SK-N-SH (cell line): ENCODE measurements at regions not wholly inside any gene's neighbourhood (a gene's known extent, or its start where the extent isn't known, plus 50 kb on each side); places are given as distances from the start of the nearest gene placed in this dataset.

Experiments used
- CTCF ChIA-PET: fragments of 300-600, 350-600 bp; formaldehyde crosslinking; extraction: SDS; loops from one replicate; lab custom pipeline; 2021; lab: Yijun Ruan, JAX
- POLR2A ChIA-PET: fragments of 350-600 bp; sonication (Branson Sonifier 250); formaldehyde crosslinking; extraction: SDS; loops from one replicate; lab custom pipeline; 2020; ENCODE audit warnings: antibody characterized with exemption, inconsistent platforms; lab: Yijun Ruan, JAX
- DNase-seq: peaks from one replicate; pipeline ENCODE4 v3.0.0; 2012
- H2AFZ ChIP-seq: fragments of 200-600 bp; sonication (generic); 2 replicates; pipeline ENCODE4 v1.8.1; 2016; ENCODE audit warnings: antibody characterized with exemption, mild to moderate bottlenecking, low read depth
- H3F3A ChIP-seq: fragments of 200-600 bp; sonication (generic); replicated peaks from 2 replicates; pipeline ENCODE3; 2016; ENCODE audit warnings: antibody characterized with exemption, mild to moderate bottlenecking; ENCODE audit not compliant: insufficient read depth
- H3K27ac ChIP-seq, 2 experiments: fragments of 200-500 bp in 1 of 2; fragments of 200-600 bp in 1 of 2; sonication (Bioruptor generic) in 1 of 2; sonication (generic), shearing (Covaris generic) in 1 of 2; 2 replicates each; pipeline versions ENCODE4 v1.5.1 to v1.6.1; 2014 to 2016; ENCODE audit warnings: low read depth in 2 of 2, inconsistent platforms in 1 of 2, low read length in 1 of 2, mild to moderate bottlenecking in 1 of 2, mixed read lengths in 1 of 2
- H3K27me3 ChIP-seq: fragments of 200-600 bp; sonication (generic), shearing (Covaris generic); 2 replicates; pipeline ENCODE4 v1.6.1; 2016; ENCODE audit warnings: mixed run types; ENCODE audit not compliant: insufficient read depth
- H3K36me3 ChIP-seq, 2 experiments: fragments of 200-500 bp in 1 of 2; fragments of 200-600 bp in 1 of 2; sonication (Bioruptor generic) in 1 of 2; sonication (generic) in 1 of 2; replicated peaks in 1 of 2; 2 replicates each; pipeline versions ENCODE3 to v1.5.1; 2014 to 2016; ENCODE audit warnings: low read length in 1 of 2, mild to moderate bottlenecking in 1 of 2; ENCODE audit not compliant: insufficient read depth in 2 of 2, control insufficient read depth in 1 of 2
- H3K4me1 ChIP-seq, 2 experiments: fragments of 200-500 bp in 1 of 2; fragments of 200-600 bp in 1 of 2; sonication (Bioruptor generic) in 1 of 2; sonication (generic), shearing (Covaris generic) in 1 of 2; 2 replicates each; pipeline versions ENCODE4 v1.5.1 to v1.6.1; 2014 to 2016; ENCODE audit warnings: low read depth in 1 of 2, low read length in 1 of 2, mixed run types in 1 of 2; ENCODE audit not compliant: insufficient read depth in 2 of 2, control insufficient read depth in 1 of 2
- H3K4me2 ChIP-seq: fragments of 200-600 bp; sonication (generic), shearing (Covaris generic); 2 replicates; pipeline ENCODE4 v1.6.1; 2017; ENCODE audit warnings: mixed run types
- H3K4me3 ChIP-seq, 2 experiments: fragments of 200-500 bp in 1 of 2; fragments of 200-600 bp in 1 of 2; sonication (Bioruptor generic) in 1 of 2; sonication (generic), shearing (Covaris generic) in 1 of 2; 2 replicates each; pipeline versions ENCODE4 v1.5.1 to v1.8.1; 2014 to 2016; ENCODE audit warnings: low read depth in 2 of 2, inconsistent platforms in 1 of 2, low read length in 1 of 2, mild to moderate bottlenecking in 1 of 2, mixed read lengths in 1 of 2, moderate library complexity in 1 of 2
- H3K79me2 ChIP-seq: fragments of 200-600 bp; sonication (generic); 2 replicates; pipeline ENCODE4 v1.8.1; 2017; ENCODE audit warnings: mild to moderate bottlenecking; ENCODE audit not compliant: insufficient read depth
- H3K9ac ChIP-seq: fragments of 200-600 bp; sonication (generic); 2 replicates; pipeline ENCODE4 v1.6.1; 2017; ENCODE audit warnings: mixed run types
- H3K9me2 ChIP-seq: fragments of 200-600 bp; sonication (generic); 2 replicates; pipeline ENCODE4 v1.6.1; 2017; ENCODE audit warnings: mixed run types
- H3K9me3 ChIP-seq: fragments of 200-600 bp; sonication (generic); 2 replicates; pipeline ENCODE4 v1.6.1; 2017; ENCODE audit warnings: mixed run types, mild to moderate bottlenecking, moderate library complexity
- H4K20me1 ChIP-seq: fragments of 200-600 bp; sonication (generic); 2 replicates; pipeline ENCODE4 v1.6.1; 2017; ENCODE audit warnings: mild to moderate bottlenecking, mixed run types; ENCODE audit not compliant: insufficient read depth
- ELF1 ChIP-seq: IDR thresholded peaks from 2 replicates; pipeline ENCODE4 v1.4.0; 2012
- FOXJ3 ChIP-seq: sonication (generic); formaldehyde crosslinking; IDR thresholded peaks from 2 replicates; pipeline ENCODE4 v1.5.1; 2020; ENCODE audit warnings: mild to moderate bottlenecking, missing genetic modification reagents
- FOXM1 ChIP-seq: IDR thresholded peaks from 2 replicates; pipeline ENCODE4 v1.4.0; 2012; ENCODE audit warnings: low read depth, mild to moderate bottlenecking
- MEF2A ChIP-seq: IDR thresholded peaks from 2 replicates; pipeline ENCODE4 v1.4.0; 2012; ENCODE audit warnings: low read depth, borderline replicate concordance
- MXI1 ChIP-seq: IDR thresholded peaks from 2 replicates; pipeline ENCODE4 v1.6.1; 2012; ENCODE audit warnings: mild to moderate bottlenecking, low read depth, low read length, improper control_type of control experiment
- NFIC ChIP-seq: IDR thresholded peaks from 2 replicates; pipeline ENCODE4 v1.4.0; 2012; ENCODE audit warnings: borderline replicate concordance
- RCOR1 ChIP-seq: fragments of 150-350 bp; IDR thresholded peaks from 2 replicates; pipeline ENCODE4 v1.6.1; 2017; ENCODE audit warnings: antibody characterized with exemption, low read length
- TCF12 ChIP-seq: IDR thresholded peaks from 2 replicates; pipeline ENCODE4 v1.4.0; 2012
- TEAD4 ChIP-seq: IDR thresholded peaks from 2 replicates; pipeline ENCODE4 v1.4.0; 2012; ENCODE audit warnings: mild to moderate bottlenecking, borderline replicate concordance; ENCODE audit not compliant: insufficient read depth
- WGBS: methylation state at CpG from one replicate; pipeline ENCODE4 v1.1.6; 2017; ENCODE audit warnings: low lambda C conversion rate; 5-methylcytosine and 5-hydroxymethylcytosine counted together
- TF ChIP-seq, protein P1 (sequence below): IDR thresholded peaks from 2 replicates; pipeline ENCODE4; 2012
- TF ChIP-seq, protein P2 (sequence below): IDR thresholded peaks from 2 replicates; pipeline ENCODE4 v1.4.0; 2012; ENCODE audit warnings: low read depth, borderline replicate concordance
- TF ChIP-seq, protein P3 (sequence below): fragments of 200-600 bp; sonication (generic); IDR thresholded peaks from 2 replicates; pipeline ENCODE4 v1.6.1; 2017; ENCODE audit warnings: antibody characterized with exemption, mild to moderate bottlenecking, moderate library complexity
- TF ChIP-seq, protein P4 (sequence below): fragments of 150-350 bp; IDR thresholded peaks from 2 replicates; pipeline ENCODE4 v1.6.1; 2016; ENCODE audit warnings: mild to moderate bottlenecking, low read depth, low read length
- TF ChIP-seq, protein P5 (sequence below): IDR thresholded peaks from 2 replicates; pipeline ENCODE4 v1.6.1; 2012; ENCODE audit warnings: mild to moderate bottlenecking, low read depth, low read length, moderate library complexity

DNA sequence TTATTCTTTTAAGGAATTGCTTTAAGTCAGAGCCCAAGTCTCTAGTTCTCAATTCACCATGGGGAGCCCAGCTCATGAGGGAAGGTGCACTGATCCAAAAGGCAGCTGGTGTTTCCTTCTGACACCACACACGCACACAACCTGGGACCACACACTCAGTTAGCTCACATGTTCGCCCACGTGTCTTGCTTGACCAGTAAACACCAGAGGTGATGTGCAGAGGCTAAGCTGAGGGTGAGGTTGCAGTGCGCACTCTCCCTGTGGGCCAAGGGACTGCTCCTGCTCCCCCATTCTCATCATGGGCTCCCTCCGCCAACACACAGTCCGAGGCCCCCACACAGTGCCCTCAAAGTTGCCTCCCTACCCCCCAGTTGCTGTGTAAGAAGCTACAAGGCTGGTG lies 70.8 kb upstream of the BZW1 start (continued):
- TF ChIP-seq, protein P1, sequence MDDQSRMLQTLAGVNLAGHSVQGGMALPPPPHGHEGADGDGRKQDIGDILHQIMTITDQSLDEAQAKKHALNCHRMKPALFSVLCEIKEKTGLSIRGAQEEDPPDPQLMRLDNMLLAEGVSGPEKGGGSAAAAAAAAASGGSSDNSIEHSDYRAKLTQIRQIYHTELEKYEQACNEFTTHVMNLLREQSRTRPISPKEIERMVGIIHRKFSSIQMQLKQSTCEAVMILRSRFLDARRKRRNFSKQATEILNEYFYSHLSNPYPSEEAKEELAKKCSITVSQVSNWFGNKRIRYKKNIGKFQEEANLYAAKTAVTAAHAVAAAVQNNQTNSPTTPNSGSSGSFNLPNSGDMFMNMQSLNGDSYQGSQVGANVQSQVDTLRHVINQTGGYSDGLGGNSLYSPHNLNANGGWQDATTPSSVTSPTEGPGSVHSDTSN: no peak

DNA sequence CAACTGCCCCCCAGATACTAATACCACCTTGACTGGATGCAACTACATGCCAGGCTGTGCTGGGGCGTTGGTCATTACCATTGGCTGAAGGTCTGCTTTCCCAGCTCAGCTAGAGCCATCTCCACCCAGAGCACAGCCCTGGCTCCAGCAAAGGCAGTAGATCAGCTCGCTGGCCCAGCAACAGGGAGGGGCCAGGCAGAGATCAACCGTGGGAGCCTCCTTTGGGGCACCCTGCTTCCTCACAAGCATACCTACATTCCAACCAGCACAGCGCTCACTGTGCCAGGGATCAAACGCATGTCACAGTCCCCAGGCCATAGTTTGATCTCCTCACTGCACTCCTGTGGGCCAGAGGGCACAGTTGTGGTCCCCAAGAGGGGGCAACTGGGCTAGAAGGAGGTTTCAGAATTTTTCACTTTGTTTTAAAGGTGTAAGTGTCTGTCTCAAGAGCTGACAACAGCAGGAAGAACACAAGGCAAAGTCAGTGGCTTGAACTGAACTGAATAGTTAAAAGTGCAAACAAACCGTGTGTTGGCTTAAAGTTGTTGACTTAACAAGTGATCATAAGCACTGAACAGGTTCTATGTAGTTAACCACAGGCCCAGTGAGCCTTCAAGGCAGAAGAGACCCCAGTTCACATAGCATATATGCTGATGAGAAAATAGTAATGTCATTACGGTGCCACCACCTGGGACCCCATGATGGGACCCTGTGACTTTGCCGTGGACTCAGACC lies 70.1 kb upstream of the BZW1 start:
- no peak for TF ChIP-seq NFIC
- TF ChIP-seq, protein P2, sequence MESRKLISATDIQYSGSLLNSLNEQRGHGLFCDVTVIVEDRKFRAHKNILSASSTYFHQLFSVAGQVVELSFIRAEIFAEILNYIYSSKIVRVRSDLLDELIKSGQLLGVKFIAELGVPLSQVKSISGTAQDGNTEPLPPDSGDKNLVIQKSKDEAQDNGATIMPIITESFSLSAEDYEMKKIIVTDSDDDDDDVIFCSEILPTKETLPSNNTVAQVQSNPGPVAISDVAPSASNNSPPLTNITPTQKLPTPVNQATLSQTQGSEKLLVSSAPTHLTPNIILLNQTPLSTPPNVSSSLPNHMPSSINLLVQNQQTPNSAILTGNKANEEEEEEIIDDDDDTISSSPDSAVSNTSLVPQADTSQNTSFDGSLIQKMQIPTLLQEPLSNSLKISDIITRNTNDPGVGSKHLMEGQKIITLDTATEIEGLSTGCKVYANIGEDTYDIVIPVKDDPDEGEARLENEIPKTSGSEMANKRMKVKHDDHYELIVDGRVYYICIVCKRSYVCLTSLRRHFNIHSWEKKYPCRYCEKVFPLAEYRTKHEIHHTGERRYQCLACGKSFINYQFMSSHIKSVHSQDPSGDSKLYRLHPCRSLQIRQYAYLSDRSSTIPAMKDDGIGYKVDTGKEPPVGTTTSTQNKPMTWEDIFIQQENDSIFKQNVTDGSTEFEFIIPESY: no peak
- TF ChIP-seq, protein P3, sequence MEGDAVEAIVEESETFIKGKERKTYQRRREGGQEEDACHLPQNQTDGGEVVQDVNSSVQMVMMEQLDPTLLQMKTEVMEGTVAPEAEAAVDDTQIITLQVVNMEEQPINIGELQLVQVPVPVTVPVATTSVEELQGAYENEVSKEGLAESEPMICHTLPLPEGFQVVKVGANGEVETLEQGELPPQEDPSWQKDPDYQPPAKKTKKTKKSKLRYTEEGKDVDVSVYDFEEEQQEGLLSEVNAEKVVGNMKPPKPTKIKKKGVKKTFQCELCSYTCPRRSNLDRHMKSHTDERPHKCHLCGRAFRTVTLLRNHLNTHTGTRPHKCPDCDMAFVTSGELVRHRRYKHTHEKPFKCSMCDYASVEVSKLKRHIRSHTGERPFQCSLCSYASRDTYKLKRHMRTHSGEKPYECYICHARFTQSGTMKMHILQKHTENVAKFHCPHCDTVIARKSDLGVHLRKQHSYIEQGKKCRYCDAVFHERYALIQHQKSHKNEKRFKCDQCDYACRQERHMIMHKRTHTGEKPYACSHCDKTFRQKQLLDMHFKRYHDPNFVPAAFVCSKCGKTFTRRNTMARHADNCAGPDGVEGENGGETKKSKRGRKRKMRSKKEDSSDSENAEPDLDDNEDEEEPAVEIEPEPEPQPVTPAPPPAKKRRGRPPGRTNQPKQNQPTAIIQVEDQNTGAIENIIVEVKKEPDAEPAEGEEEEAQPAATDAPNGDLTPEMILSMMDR: no peak
- TF ChIP-seq ELF1: no peak
- TF ChIP-seq, protein P4, sequence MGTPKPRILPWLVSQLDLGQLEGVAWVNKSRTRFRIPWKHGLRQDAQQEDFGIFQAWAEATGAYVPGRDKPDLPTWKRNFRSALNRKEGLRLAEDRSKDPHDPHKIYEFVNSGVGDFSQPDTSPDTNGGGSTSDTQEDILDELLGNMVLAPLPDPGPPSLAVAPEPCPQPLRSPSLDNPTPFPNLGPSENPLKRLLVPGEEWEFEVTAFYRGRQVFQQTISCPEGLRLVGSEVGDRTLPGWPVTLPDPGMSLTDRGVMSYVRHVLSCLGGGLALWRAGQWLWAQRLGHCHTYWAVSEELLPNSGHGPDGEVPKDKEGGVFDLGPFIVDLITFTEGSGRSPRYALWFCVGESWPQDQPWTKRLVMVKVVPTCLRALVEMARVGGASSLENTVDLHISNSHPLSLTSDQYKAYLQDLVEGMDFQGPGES: no peak
- TF ChIP-seq MXI1: no peak
- TF ChIP-seq TEAD4: no peak
- no peak for TF ChIP-seq FOXJ3 (CRISPR knock-in tag)
- no peak for TF ChIP-seq MEF2A
- no peak for TF ChIP-seq TCF12
- no peak for TF ChIP-seq FOXM1
- no peak for TF ChIP-seq RCOR1
- TF ChIP-seq, protein P5, sequence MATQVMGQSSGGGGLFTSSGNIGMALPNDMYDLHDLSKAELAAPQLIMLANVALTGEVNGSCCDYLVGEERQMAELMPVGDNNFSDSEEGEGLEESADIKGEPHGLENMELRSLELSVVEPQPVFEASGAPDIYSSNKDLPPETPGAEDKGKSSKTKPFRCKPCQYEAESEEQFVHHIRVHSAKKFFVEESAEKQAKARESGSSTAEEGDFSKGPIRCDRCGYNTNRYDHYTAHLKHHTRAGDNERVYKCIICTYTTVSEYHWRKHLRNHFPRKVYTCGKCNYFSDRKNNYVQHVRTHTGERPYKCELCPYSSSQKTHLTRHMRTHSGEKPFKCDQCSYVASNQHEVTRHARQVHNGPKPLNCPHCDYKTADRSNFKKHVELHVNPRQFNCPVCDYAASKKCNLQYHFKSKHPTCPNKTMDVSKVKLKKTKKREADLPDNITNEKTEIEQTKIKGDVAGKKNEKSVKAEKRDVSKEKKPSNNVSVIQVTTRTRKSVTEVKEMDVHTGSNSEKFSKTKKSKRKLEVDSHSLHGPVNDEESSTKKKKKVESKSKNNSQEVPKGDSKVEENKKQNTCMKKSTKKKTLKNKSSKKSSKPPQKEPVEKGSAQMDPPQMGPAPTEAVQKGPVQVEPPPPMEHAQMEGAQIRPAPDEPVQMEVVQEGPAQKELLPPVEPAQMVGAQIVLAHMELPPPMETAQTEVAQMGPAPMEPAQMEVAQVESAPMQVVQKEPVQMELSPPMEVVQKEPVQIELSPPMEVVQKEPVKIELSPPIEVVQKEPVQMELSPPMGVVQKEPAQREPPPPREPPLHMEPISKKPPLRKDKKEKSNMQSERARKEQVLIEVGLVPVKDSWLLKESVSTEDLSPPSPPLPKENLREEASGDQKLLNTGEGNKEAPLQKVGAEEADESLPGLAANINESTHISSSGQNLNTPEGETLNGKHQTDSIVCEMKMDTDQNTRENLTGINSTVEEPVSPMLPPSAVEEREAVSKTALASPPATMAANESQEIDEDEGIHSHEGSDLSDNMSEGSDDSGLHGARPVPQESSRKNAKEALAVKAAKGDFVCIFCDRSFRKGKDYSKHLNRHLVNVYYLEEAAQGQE: no peak
- H2AFZ ChIP-seq: no peak overlapping the region
- no peaks in the 10 kb centered on the region for H3K9me2 ChIP-seq
- H3F3A ChIP-seq: no peaks in the 10 kb centered on the region
- no peaks in the 10 kb centered on the region for H3K27me3 ChIP-seq
- H3K36me3 ChIP-seq: no peaks in the 10 kb centered on the region
- 73% methylated on average over 5 of the region's 8 CpGs for WGBS
- H3K4me1 ChIP-seq: peaks cover 0 to 13% of the 10 kb centered on the region in 2 experiments; a peak in 2 of 4 replicates
- H3K79me2 ChIP-seq: no peaks in the 10 kb centered on the region
- no peak for DNase-seq
- H3K27ac ChIP-seq: no peak overlapping the region
- ChIA-PET POLR2A (no interaction called here), CTCF (interaction anchor here (2.1 to 14.9 kb wide), 2 partner anchors 29 to 33 kb away, joined by 11 to 230 read pairs; no protein-coding TSS in a partner anchor)
- no peaks in the 10 kb centered on the region for H3K9me3 ChIP-seq
- no peak overlapping the region for H3K4me3 ChIP-seq
- H4K20me1 ChIP-seq: no peaks in the 10 kb centered on the region
- H3K4me2 ChIP-seq: no peak overlapping the region
- no peak overlapping the region for H3K9ac ChIP-seq
